HG03520 (cell line): ENCODE measurements at regions not wholly inside any gene's neighbourhood (a gene's known extent, or its start where the extent isn't known, plus 50 kb on each side); places are given as distances from the start of the nearest gene placed in this dataset.
"Not testable (repeated sequence)": the region's sequence is repeated elsewhere in the genome, so short reads cannot be mapped to it uniquely, and the experiment has no call there.

ENCODE experiments used
- ATAC-seq: cut with Tn5 transposase; IDR thresholded peaks from one replicate; pipeline ENCODE4 v1.9.1; 2021; ENCODE audit warnings: mild to moderate bottlenecking, moderate library complexity; ENCODE audit not compliant: unreplicated experiment

DNA sequence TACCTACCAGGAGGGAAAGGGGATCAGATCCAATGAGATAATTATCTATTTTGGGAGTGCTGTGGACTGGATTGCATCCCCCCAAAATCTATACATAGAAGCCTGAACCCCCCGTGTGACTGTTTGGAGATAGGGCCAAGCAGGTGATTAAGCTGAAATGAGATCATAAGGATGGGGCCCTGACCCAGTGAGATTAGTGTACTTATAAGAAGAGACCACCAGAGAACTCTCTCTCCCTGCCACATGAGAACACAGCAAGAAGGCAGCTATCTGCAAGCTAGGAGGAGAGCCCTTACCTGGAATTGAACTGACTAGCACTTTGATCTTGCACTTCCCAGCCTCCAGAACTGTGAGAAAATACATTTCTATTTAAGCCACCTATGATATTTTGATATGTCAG lies 132.2 kb upstream of the NOX3 start:
- ATAC-seq: no peak

DNA sequence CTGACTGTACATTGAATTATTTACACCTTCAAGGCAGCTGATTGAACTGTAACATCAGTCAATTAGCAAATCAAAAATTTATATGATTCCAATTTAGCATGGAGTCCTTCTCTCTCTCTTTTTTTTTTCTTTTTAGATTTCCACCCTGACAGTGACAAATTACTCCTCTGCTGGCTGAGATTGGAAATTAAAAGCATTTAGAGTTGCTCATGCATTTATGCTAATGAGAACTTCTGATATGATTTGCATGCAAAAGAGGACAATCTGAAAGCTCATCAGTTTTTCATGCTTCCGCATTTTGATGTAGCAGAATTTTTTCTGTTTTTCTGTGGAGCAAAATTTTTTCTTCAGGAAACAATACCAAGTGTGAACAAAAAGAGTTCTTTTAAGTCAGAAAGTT lies 130.5 kb upstream of the NOX3 start:
- no peak for ATAC-seq

DNA sequence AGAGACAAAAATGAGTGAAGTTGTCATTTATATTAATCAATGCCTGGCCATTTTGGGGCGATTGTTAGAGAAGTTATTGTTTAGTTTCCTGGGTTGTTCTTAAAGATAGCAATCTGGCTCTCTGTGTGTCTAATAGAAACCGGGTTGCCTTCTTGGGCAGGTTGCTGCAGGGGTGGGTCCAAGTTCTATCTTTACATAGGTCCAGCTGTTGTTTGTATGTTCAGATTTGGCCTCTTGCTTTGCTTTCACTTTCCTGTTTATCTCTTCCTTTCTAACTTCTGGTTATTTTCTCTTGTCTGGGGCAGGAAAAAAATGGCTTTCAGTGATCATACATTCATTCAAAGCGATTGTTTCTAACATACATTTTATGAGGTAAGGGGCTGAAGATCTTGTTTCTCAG lies 128.4 kb upstream of the NOX3 start:
- ATAC-seq: no peak

DNA sequence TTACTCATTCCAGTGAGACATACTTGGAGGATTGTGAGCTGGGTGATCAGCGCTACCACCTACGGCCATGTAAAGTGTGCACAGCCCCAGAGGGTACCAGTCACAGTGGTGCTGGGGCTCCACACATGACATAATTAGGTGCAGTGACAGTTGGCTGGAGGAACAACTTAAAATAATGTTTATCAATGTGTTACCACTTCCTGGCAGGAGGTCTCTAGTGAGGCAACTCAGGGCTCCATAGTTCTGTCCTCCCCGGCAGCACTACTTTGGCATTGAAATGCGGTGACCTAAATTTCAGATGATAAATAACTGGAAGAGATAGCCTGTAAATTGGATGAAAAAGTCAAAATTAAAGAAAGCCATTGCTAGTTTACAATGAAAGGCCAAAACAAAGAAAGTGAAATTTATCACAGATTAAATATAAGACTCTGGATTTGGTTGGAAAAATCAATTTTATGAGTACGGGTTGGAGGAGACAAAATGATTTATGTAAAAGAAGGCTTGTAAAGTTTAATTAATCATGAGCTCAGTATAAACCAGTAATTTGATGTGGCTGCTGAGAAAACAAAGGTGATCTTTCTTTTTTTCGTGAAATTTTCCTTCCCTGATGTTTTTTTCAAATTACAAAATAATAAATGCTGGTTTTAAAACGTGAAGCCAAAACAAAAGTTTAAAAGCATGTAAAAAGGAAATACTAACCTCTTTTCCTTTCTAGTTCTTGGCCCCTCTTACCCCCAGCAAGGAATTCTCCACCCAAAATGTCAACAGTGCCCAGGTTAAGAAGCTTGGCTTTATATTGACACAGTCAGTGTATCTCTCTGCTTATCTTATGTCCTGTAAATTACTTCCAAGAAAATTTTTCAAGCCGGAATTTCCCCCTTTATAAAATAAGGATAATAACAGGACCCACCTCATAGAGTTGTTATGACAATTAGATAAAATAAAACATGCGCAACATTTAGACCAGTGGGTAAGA lies 126.7 kb upstream of the NOX3 start:
- no peak for ATAC-seq

DNA sequence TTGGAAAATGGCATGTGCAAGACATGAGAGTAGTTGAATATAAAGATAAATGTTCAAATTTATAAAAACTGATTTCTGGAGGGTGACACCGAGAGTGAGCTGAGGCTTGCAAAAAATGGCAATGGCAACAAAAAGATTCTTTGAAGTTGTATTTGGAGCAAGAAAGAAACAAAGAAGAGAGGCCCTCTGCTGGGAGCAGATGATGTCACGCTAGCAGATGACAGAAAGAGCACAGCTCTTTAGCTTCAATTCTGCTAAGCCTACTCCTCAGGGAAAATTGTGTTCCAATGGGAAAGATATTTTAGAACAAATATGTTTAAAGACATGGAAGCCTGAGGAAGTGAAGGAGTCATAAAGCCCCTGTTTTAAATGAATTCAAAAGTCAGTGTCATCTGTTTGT lies 125.3 kb upstream of the NOX3 start:
- no peak for ATAC-seq

DNA sequence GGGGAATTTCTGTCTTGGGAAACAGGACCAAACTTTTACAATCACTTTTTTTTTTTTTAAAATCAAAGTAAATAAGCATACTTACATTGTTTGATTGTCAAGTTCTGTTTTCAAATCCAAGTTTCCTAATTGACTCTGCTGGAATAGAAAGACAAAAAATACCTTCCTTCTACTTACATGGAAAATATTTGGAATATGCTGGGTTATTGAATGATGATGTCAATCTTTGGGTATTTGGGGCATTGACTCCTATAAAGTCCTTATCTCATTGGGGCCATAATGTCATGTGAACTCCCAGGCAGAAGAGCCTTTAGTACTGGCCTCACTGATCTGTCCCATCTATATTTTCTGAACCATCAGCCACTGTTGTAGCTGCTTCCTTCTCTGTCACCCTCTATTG lies 122.6 kb upstream of the NOX3 start:
- ATAC-seq: no peak

DNA sequence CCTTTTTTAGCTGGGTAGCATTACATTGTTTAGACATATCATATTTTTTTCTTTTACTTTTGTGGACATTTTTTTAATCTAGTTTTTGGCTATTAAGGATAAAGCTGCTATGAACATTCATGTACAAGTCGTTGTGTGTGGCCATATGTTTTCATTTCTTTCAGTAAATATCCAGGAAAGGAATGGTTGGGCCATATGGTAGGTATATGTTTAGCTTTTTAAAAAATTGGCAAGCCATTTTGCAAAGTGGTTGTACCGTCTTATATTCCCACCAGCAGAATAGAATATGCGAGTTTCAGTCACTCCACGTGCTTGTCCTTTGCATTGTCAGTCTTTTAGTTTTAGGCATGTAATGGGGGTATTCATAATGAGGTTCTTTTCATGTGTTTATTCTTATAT lies 106.3 kb upstream of the NOX3 start:
- no peak for ATAC-seq

DNA sequence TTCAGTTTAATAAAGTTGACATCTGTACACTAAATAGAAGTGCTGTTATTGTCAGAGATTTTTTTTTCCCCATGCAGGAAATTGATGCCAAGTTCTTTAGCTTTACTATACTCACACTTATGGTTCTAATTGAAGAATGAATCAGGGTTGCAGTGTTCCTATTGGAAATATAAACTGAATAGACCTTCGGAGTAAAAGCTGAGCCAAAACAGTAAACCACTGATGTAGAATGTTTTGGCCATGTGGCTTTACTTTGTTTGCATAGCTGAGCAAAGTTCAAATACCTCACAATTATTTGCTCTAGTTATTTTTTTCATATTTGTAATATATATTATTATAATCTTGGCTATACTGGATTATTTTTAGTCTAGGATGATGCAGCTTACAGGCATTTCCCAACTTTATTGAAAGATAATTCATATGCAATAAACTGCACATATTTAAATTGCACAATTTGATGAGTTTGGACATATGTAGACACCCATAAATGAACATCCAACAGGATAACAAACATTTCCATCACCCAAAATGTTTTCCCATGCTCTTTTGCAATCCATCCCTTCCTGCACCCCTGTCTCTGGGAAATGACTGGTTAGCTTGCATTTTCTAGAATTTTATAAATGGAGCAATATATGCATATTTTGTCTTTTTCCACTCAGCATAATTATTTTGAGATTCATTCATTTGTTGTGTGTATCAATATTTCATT lies 105.8 kb upstream of the NOX3 start:
- no peak for ATAC-seq

DNA sequence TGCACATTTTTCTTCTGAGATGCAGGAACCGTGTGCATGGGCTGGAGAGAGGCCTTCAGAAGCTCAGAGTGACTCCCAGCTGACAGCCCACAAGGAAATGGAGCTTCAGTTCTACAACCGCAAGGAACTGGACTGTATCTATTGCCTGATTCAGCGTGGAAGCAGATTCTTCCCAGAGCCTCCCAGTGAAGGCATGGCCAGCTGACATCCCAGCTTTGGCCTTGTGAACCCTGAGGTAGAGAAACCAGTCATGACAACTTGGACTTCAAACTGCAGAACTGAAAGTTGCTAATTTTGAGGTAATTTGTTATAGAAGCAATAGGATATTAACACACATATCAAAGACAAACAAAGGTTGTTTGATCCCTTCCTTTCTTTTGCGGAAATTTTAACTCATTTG lies 94.3 kb upstream of the NOX3 start:
- ATAC-seq: no peak

DNA sequence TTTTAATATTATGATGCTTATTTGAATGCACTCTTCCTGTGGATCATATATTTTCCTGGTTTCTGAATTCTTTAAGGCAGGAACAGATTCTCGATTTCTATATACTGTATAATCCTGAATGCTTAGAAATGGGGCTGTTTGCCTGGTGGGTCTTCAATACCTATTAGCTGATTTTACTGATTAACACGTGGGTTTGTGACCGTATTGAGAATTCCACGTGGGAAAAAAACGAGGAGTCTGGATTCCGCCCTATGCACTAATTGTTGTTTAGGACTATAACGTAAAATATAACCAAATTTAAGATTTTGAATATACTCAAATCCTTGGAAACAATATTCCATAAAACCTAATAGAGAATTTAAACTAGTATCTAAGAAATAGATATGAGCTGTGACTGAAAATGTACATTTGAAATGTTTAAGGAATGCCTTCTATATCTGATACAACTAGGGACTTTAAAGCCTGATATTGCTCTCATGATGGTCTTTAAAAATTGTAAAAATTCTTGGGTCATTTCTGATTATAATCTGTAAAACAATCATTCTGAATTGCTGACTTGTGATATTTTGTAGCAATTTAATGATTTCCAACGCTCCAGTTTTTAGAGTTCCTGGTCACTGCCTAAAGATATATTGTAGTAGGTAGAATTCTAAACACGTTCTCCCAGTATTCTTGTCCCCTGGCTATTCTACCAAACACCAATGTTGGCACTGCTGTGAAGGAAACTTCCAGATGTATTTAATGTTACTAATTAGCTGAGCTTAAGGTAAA lies 93.6 kb upstream of the NOX3 start:
- no peak for ATAC-seq

DNA sequence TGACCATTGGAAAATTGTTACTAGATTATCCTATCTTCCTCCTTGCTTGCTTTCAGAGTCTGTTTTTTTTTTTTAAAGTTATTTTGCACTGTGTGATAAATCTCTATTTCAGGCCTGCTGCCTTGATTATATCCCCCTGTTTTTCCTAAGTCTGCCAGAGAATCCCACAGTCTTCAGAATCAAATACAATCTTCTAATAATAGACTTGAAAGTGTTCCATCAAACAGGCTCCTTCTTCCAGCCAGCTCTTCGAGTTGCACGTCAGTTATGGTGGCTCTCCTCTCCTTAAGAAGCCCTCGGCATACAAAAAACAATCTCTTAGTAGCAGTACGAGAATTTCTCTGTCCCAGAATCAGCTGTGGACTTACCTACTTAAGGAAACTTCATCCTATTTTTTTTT lies 92.9 kb upstream of the NOX3 start:
- no peak for ATAC-seq

DNA sequence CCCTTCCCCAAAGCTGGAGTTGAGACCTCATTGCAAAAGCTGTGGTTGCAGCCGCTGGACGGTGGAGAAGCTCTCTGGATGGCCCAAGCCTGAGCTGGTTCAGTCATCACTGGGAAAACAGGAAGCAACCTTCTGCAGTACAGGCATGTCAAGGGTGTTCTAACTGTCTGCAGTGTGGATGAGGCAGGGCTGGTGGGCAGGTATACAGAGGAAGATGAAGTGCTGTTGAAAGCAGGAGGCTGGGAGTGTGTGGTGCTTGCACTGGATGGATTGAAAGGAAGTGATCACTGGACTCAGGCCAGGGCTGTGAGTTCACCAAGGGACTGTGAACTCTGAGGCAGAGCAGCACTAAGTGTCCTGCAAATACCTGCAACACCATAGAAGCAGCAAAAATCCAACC lies 89.0 kb upstream of the NOX3 start:
- ATAC-seq: no peak

DNA sequence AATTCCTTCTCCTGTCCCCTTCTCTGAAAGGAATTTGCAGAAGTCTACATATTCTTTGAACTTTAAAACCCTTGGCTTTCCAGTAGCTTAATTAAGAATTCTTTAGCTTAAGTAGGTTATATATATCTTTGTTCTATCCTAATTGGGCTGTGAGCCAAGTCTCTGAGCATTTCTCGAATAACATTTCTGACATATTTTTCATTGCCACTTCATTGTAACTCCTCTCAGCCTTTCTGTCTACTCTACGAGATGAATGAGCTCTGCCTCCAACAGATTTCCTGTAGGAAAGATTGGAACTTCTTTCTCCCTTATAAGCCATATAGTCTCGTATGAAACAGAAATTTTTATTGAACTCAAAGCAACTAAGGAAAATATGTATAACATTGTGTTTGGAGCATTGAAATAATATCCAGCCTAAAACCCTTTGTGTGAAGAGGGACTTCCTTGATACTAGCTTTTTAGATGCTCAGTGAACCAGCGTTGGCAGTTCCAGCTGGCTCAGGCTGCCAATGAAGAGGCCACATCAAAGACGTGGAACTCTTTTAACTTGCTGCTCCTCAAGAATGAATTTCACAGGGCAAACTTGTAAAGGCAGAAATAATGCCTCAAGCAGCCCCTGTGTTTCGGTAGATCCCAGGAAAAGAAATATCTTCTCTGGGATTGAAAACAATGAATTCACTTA lies 87.7 kb upstream of the NOX3 start:
- ATAC-seq: no peak

DNA sequence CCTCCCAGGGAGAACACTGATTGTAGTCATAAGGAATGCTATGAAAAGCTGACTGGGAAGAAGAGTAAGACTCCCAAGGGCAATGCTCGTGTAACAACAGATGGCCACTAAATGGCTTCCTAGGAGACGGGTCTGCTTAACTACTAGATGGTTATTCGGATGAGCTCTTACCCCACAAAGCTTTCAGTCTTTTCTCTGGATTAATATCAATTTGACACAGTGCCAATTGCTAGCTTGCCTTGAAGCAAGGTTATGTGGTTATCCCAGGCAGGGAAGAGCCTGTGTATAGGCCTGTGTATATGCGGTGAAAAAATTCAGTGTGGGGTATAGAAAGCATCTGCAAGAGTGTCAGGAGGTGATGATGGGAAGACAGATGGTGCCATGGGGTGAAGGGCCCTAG lies 86.4 kb upstream of the NOX3 start:
- no peak for ATAC-seq

DNA sequence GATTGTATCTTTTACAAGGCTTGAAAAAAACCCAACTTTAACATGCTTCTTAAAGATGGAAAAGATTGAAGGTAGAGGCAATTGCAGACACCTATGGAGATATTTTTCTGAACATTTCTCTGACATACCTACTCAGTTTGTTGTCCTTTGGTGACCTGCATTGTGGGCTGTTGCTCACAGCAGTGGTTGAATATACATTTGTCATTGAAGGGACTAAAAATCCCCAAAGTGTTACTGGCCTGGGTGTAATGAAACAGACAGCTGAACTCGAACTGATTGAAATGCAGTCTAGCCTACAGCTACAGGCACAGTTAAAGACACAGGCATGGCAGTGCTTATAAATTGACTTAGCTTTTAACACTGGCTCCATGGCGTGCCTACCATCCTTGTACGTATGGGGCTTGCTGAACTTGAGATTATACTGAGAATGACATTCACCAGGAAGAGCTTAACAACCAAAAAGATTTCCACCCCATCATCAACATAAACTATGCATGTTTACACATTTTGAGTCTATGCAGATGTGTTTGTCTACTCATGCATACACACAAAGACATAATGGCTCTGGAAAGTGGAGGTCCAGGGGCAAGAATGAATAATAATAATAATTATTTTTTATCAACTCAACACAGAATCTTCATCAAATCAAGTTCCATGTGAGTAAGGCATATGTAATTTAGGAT lies 83.2 kb upstream of the NOX3 start:
- no peak for ATAC-seq

DNA sequence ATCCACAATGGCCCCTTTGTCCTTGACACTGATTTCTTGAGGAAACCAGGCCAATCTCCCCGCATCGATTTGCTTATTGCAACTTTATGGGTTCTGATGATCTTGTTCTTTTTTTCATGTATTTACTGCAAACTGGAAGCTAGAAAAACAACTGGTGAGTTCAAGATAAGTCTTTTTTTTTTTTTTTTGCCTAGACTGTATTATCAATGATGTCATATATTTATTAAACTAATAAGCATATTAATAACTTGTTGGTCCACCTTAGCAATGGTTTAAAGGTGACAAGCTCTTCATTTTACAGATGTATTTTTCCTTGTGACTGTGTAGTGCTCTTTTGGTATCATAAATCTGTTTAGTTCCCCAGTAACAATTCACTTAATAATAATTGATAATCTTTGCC lies 79.0 kb upstream of the NOX3 start:
- ATAC-seq: no peak

DNA sequence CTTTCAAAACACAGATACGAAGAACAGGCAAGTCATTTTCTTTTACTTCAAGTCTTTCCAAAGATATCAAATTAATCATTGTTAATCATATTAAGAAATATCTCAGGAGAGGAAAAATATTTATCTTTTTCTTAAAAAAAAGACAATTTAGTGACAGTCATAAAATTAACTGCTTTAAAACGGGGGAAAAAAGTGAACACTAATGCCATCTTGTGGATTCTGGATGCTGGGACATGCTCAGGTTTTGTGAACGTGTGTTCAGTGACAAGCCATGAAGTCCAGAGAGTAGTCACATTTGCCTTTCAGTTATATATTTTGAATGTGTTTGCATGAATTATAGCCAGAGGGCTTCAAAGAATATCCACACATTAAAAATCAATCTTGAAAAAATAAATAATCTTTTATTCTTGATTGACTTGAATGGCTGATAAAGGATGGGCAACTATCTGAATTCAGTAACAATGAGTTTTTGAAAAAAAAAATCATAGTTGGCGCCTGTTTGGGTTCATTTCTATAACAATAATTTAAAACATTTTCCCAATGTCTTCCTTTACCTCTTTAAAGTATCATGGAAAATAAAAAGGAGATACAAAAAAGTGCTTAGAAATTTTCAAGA lies 74.7 kb upstream of the NOX3 start:
- peak; percentile 60 for ATAC-seq

DNA sequence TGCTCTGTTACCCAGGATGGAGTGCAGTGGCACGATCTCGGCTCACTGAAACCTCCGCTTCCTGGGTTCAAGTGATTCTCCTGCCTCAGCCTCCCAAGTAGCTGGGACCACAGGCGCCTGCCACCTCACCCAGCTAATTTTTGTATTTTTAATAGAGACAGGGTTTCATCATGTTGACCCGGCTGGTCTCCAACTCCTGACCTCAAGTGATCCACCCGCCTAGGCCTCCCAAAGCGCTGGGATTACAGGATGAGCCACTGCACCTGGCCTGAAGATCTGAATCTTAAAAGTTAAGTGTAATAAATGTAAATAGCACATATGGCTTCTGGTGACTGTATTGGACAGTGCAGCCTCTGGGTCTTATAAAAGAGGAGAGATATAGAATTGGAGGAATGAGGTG lies 74.2 kb upstream of the NOX3 start:
- ATAC-seq: not testable (repeated sequence)

DNA sequence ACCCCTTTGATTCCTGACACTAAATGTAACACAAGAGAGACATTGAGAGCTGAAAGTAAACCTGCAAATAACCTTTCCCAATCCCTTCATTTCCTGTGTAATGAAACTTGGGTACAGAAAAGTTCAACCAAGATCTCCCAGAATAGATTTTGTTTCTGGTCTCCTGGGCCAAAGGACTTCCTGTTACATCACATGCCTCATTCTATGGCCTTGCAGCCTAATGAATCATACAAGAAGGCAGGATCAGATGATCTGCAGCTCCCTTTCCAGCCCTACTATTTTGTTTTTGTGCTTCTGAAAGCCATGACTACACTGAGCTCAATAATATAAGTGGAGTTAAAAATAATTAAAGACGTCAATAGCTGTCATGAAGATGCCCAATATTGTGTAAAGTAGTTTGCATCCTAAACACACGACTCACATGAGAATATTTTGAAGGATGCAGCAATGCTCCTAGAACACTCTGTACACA lies 73.4 kb upstream of the NOX3 start:
- ATAC-seq: peak; percentile 44

DNA sequence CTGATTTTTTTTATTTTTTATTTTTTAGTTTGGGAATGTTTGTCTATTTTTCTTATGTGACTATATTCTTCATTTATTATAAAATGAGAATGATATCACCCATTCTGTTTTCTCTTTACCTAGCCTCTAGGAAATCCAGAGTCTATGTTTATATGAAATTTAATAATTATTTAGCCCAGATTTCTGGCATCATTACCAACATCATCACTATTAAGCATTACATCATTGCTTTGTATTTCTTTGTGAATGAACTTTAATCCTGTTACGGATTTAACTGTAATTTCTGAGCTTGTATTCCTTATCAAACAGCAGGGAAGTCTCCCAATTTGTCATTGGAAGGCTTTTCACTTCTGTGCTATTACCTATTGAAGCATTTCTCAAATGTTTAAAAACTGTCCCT lies 72.7 kb upstream of the NOX3 start:
- no peak for ATAC-seq
